OCI-LY7 (cell line): ENCODE measurements at regions not wholly inside any gene's neighbourhood (a gene's known extent, or its start where the extent isn't known, plus 50 kb on each side); places are given as distances from the start of the nearest gene placed in this dataset.
A peak's percentile ranks its signal among the peaks of the same experiment; 100 is the strongest.
"Not testable (repeated sequence)": the region's sequence is repeated elsewhere in the genome, so short reads cannot be mapped to it uniquely, and the experiment has no call there.

ENCODE experiments used
- BruUV-seq: library from RNA; stranded (reverse); fragments of 400-500 nt; replicated peaks from 2 replicates; lab custom pipeline; 2021; lab: Mats Ljungman, UMichigan
- CTCF ChIA-PET: fragments of 300-600 bp; sonication (Branson Sonifier 250); formaldehyde crosslinking; loops from one replicate; lab custom pipeline; 2022; ENCODE audit warnings: antibody characterized with exemption; ENCODE audit not compliant: unreplicated experiment; lab: Charles Lee
- POLR2A ChIA-PET: fragments of 300-600 bp; sonication (Branson Sonifier 250); formaldehyde crosslinking; loops from one replicate; lab custom pipeline; 2022; ENCODE audit warnings: antibody characterized with exemption; lab: Charles Lee
- DNase-seq: peaks from one replicate; pipeline ENCODE4 v3.0.0-alpha.2; 2015; ENCODE audit warnings: low spot score
- H2AFZ ChIP-seq: fragments of 200-600 bp; sonication (generic), shearing (Covaris generic); 2 replicates; pipeline ENCODE4 v1.6.1; 2014; ENCODE audit warnings: mild to moderate bottlenecking, antibody characterized with exemption, low read length, moderate library complexity
- H3K27ac ChIP-seq: fragments of 200-600 bp; sonication (generic); 2 replicates; pipeline ENCODE4 v1.5.1; 2014; ENCODE audit warnings: mixed run types, low read depth, mild to moderate bottlenecking, moderate library complexity, low read length, inconsistent platforms; ENCODE audit not compliant: poor library complexity, severe bottlenecking
- H3K36me3 ChIP-seq: fragments of 200-600 bp; sonication (generic); 2 replicates; pipeline ENCODE4 v1.6.1; 2014; ENCODE audit warnings: mild to moderate bottlenecking, antibody characterized with exemption, low read length, moderate library complexity, mixed read lengths; ENCODE audit not compliant: insufficient read depth
- H3K4me1 ChIP-seq: fragments of 200-600 bp; sonication (generic); 2 replicates; pipeline ENCODE4 v1.5.1; 2014; ENCODE audit warnings: mild to moderate bottlenecking, low read length; ENCODE audit not compliant: insufficient read depth, poor library complexity, severe bottlenecking
- H3K4me2 ChIP-seq: fragments of 200-600 bp; sonication (generic); 2 replicates; pipeline ENCODE4 v1.6.1; 2014; ENCODE audit warnings: mild to moderate bottlenecking, low read length
- H3K4me3 ChIP-seq: fragments of 200-600 bp; sonication (generic); 2 replicates; pipeline ENCODE4 v1.5.1; 2014; ENCODE audit warnings: mild to moderate bottlenecking, low read depth, low read length; ENCODE audit not compliant: poor library complexity, severe bottlenecking
- H3K79me2 ChIP-seq: fragments of 200-600 bp; sonication (generic); 2 replicates; pipeline ENCODE4 v1.6.1; 2016; ENCODE audit warnings: low read depth, mild to moderate bottlenecking, low read length, moderate library complexity, mixed read lengths; ENCODE audit not compliant: insufficient read depth
- H3K9me2 ChIP-seq: fragments of 200-600 bp; sonication (generic); 2 replicates; pipeline ENCODE4 v1.6.1; 2016; ENCODE audit warnings: mild to moderate bottlenecking, low read length, mixed read lengths; ENCODE audit not compliant: insufficient read depth
- H3K9me3 ChIP-seq: fragments of 200-600 bp; sonication (generic); 2 replicates; pipeline ENCODE4 v1.6.1; 2014; ENCODE audit warnings: mild to moderate bottlenecking, mixed run types, low read length, mixed read lengths
- H4K20me1 ChIP-seq: fragments of 200-600 bp; sonication (generic); 2 replicates; pipeline ENCODE4 v1.6.1; 2014; ENCODE audit warnings: mild to moderate bottlenecking, antibody characterized with exemption, low read length, moderate library complexity, mixed read lengths; ENCODE audit not compliant: insufficient read depth
- CTCF ChIP-seq: fragments of 200-600 bp; sonication (generic); conservative IDR thresholded peaks from 2 replicates; pipeline ENCODE4 v1.5.1; 2014; ENCODE audit warnings: mild to moderate bottlenecking, antibody characterized with exemption, low read length, moderate library complexity, mixed read lengths
- EZH2phosphoT487 ChIP-seq: fragments of 200-600 bp; sonication (generic); IDR thresholded peaks from 2 replicates; pipeline ENCODE4 v1.6.1; 2018; ENCODE audit warnings: low read depth, borderline replicate concordance, mild to moderate bottlenecking, mixed run types, antibody characterized with exemption, low read length, moderate library complexity, mixed read lengths
- intact Hi-C: fragments of 100-400 bp; cut with micrococcal nuclease; formaldehyde crosslinking; loops from one replicate; pipeline ENCODE4 v1.10.0; 2022; ENCODE audit not compliant: unreplicated experiment

GRCh38 chr13:24574847-24575246, 62.3 kb upstream of the PARP4 start:
- CTCF ChIA-PET = no interaction called here

GRCh38 chr13:24580315-24580714, 67.7 kb upstream of the PARP4 start:
- H2AFZ ChIP-seq, H3K4me3 ChIP-seq, H3K36me3 ChIP-seq, H3K9me2 ChIP-seq, H4K20me1 ChIP-seq, H3K4me1 ChIP-seq, POLR2A ChIA-PET, H3K27ac ChIP-seq, H3K9me3 ChIP-seq, BruUV-seq, H3K79me2 ChIP-seq: not testable (repeated sequence)
- peak; percentile 69 for TF ChIP-seq CTCF
- H3K4me2 ChIP-seq = 0 out of 2 replicates have a peak overlapping the region, but pooled peaks have one; percentile 25
- CTCF ChIA-PET = interaction anchor here (1.0 kb wide), 1 partner anchor 85 kb away, joined by 3 read pairs; no protein-coding TSS in a partner anchor
- intact Hi-C loops = loop anchor here (1.0 to 2.0 kb wide), 2 partner anchors 91 to 148 kb away; no protein-coding TSS in a partner anchor
- DNase-seq = peak; percentile 49

More at GRCh38 chr13:24574847-24575246, 62.3 kb upstream of the PARP4 start:
- POLR2A ChIA-PET = no interaction called here
- Histone ChIP-seq H3K4me2 (no peak overlapping the region), H3K27ac (no peak overlapping the region), H3K9me2 (no peaks in the 10 kb centered on the region), H3K79me2 (no peaks in the 10 kb centered on the region), H3K4me1 (peaks cover 3% of the 10 kb centered on the region), H3K4me3 (no peak overlapping the region), H3K36me3 (no peaks in the 10 kb centered on the region), H4K20me1 (no peaks in the 10 kb centered on the region), H2AFZ (no peak overlapping the region), H3K9me3 (no peaks in the 10 kb centered on the region)
- intact Hi-C loops = no loop called here
- BruUV-seq = no TSS peak
- no peak for DNase-seq
- TF ChIP-seq EZH2phosphoT487 = no peak
- no peak for TF ChIP-seq CTCF

- BruUV-seq, H3K4me3 ChIP-seq, H4K20me1 ChIP-seq, DNase-seq, H3K9me2 ChIP-seq, H3K9me3 ChIP-seq, H3K79me2 ChIP-seq, H3K36me3 ChIP-seq, POLR2A ChIA-PET, H3K27ac ChIP-seq, CTCF ChIA-PET, H3K4me1 ChIP-seq: not testable (repeated sequence)
- intact Hi-C loops = loop anchor here (2.0 kb wide), 1 partner anchor 147 kb away; no protein-coding TSS in a partner anchor
- Histone ChIP-seq H3K4me2 (0 out of 2 replicates have a peak overlapping the region, but pooled peaks have one; percentile 11), H2AFZ (peak overlapping the region; percentile 50; the same call in 1 of the 2 replicates)
These were observed 69.0 kb upstream of the PARP4 start for GRCh38 chr13:24581578-24581977.

- CTCF ChIA-PET, BruUV-seq: not testable (repeated sequence)
These were observed 79.1 kb upstream of the PARP4 start for GRCh38 chr13:24591697-24592096.

GRCh38 chr13:24597906-24598670, 82.1 kb upstream of the ATP12A start:
- H3K9me2 ChIP-seq, BruUV-seq, DNase-seq, H4K20me1 ChIP-seq, H3K9me3 ChIP-seq, H3K4me2 ChIP-seq, H3K27ac ChIP-seq, H2AFZ ChIP-seq, CTCF ChIA-PET, H3K36me3 ChIP-seq, H3K4me1 ChIP-seq, intact Hi-C loops, H3K4me3 ChIP-seq, H3K79me2 ChIP-seq: not testable (repeated sequence)
- POLR2A ChIA-PET = interaction anchor here (1.0 kb wide), 1 partner anchor 78 kb away, joined by 4 read pairs; no protein-coding TSS in a partner anchor

More at GRCh38 chr13:24591697-24592096, 79.1 kb upstream of the PARP4 start:
- H3K79me2 ChIP-seq, H2AFZ ChIP-seq, H4K20me1 ChIP-seq, H3K36me3 ChIP-seq, H3K4me1 ChIP-seq, H3K9me2 ChIP-seq, H3K9me3 ChIP-seq, H3K4me2 ChIP-seq, POLR2A ChIA-PET, H3K4me3 ChIP-seq, H3K27ac ChIP-seq, DNase-seq, intact Hi-C loops: not testable (repeated sequence)
